ENCODE measurements at regions not wholly inside any gene's neighbourhood (a gene's known extent, or its start where the extent isn't known, plus 50 kb on each side); places are given as distances from the start of the nearest gene placed in this dataset.
"Not testable (repeated sequence)": the region's sequence is repeated elsewhere in the genome, so short reads cannot be mapped to it uniquely, and the experiment has no call there.

DNA sequence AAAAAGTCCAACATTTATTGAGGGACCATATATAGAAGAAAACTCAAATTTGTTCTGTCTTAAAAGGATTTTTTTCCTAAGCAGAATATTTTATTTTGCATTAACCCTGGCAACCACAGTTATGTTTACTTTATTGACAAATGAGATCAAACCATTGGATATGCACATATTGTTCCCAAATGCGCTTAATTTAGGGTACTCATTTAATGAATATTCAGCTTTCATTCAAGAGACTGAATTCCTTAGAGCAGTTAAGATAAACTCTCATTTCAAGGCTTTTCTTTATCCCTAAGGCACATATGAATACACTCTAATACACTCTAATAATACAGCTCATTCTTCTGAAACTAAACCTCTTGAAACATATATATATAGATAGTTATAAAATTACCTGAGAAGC, 150.2 kb downstream of the HMHB1 start:
- no peak for DNase-seq

DNA sequence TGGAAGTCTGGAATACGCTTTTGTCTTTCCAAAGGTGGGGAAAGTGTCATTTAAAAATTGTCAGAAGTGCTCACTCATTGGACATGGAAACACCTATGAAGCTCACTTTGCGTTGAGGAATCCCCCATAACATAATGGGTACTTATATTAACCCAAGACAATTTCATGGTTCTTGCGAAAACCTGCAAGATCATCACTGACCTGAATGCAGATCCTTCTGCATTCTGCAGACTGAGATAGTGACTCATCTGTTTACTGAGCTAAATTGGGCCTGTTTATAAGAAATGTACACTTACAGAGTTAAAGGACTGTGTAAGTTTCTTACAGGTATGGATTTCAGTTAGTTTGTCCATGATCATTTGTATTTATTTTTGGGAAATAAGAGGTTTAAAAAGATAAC, 153.0 kb downstream of the HMHB1 start:
- no peak for DNase-seq

DNA sequence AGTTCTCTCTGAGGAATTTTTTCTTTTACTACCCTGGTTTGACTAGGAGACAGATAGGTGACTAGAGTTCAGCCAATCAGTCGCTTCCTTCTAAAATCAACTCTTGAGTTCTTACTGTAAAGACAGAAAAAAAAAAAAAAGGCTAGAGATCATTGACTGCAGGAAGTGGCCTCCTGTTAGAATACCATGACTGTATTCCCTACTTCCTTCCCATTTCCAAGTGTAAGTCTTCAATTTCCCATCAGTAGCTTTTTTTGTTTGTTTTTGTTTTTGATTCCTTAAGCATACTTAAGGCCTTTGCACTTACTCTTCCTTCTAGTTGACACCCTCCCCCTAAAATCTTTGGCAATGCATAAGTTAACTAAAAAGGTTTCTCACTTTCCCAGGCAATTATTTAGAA, 154.3 kb downstream of the HMHB1 start:
- DNase-seq = no peak

DNA sequence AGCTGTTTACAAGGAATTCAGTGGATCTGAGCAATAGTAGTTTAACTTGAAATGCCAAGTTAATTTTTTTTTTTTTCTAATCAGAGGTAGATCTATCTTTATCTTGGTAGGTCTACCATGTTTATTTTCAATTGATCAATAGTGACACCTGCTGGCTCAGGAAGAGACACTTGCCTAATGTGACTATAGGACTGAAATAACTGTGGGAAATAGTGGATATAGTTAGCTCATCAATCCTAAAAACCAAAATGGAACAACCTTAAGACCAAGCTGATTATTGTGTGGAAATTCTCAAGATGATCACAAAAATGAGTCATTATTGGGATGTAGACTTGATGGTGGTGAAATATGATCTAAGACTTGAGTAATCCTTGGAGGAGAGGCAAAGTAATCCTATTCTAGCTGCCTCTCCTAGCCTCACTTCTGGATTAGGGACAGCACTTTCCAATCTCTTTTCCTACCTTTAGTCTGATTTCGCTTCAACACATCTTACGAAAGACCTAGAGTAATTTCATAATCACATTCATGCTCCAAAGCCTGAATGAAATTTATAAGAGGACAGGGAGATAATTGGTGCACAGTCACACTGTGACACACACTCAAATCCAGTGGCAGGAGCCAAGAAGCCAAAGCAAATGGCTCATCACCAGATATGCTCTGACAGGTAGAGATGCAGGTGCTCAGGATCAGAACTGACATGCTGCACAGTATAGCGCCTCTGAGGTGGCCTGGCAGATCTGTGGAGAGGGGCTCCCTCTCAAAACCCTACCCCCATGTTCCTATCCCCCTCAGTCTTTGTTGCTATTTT, 156.3 kb downstream of the HMHB1 start:
- peak; percentile 1 for DNase-seq

DNA sequence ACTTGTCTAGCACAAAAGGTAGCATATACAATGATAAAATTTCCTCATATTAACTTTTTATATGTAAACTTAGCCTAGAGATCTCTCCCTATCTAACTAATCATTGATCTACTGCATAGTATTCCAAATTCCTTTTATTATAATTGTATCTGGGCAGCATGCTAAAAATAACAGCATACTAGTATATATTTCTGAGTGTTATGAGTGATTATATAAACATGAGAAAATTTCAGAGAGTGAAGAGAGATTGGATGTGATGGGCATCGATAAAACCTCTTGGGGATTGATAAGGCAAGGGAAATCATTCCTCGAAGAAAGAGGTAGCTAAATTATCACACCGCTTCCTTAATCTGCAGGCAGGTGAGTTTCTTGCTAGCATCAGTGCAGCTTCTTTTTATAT, 158.2 kb downstream of the HMHB1 start:
- DNase-seq = no peak

DNA sequence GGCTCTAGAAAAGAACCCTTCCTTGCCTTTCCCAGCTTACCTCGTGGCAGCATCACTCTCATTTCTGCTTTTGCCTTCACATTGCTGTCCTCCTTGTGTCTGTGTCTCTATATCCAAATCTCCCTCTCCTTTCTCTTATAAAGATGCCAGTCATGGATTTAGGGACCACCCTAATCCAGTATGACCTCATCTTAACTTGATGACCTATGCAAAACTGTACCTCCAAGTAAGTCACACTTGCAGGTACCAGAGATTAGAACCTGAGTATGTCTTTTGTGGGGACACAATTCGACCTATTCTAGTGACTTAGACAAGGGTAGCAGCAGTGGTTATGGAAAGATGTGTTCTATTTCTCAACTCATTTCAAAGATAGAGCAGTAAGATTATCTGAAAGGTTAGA, 160.1 kb downstream of the HMHB1 start:
- no peak for DNase-seq

DNA sequence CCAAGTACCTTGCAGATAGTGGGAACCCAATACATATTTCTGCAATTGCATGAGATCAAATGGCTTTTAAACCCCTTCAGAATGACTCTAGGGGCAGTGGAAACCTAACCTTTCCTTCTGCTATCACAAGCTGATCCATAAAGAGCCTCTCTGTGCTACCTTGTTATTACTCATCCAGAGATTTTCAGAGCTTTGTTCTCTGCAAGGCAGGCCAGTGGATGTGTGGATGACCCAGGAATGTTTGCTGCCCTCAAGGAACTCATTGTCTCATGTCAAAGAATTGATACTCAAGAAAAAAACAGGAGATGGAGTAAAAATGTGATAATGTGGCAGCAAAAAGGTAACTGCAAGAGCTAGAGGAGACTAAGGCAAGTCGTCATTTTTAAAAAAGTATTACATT, 164.1 kb downstream of the HMHB1 start:
- DNase-seq = no peak

DNA sequence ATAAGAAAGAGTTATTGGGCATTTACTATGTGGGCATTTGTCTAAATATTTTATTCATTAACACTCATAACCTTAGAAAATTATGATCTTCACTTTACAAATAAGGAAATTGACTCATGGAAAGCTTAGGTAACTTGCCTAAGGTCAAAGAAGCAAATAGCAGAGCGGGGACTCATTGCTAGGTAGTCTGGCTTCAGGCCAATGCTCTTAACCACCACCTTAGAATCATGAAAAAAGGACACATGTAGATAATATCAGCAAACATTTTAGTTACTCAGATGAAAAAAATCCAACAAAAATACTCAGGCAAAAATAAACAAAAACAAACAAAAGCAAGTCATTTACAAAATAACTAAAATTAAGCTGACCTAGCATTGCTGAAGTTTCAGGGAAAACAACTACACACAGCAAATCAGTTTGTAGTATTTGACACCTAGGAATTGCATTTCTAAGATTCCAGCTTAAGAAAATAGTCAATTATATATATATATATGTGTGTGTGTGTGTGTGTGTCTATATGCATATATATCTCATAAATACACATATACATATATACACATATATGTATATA, 166.0 kb downstream of the HMHB1 start:
- no peak for DNase-seq

DNA sequence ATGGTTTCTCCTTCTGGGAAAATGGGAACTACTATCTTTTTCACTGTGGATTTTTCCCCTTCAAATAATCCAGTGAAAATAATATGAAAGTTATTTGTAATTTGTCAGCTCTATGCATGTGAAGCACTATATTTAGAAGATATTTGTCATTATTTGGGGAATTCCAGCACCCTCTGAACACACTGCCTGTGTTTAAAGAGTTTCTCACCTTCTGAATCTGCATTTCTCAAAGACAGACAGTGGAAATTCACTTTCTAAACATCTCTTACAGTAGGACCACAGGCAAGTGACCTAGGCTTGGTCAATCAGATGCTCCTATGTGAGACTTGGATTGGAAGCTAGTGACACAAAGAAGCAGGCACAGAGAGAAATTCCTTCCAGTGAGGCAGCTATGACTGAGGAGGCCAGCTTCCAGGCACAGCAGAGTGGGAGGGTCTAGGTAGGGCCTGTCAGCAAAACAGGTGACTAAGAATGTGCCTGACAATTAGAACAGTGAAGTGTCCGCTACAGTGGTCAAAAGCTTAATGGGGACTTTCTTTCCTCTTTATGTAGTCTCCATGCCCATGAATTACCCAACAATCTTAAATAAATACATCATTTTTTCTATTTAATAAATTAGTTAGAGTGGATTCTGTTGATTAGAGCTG, 167.2 kb downstream of the HMHB1 start:
- no peak for DNase-seq

DNA sequence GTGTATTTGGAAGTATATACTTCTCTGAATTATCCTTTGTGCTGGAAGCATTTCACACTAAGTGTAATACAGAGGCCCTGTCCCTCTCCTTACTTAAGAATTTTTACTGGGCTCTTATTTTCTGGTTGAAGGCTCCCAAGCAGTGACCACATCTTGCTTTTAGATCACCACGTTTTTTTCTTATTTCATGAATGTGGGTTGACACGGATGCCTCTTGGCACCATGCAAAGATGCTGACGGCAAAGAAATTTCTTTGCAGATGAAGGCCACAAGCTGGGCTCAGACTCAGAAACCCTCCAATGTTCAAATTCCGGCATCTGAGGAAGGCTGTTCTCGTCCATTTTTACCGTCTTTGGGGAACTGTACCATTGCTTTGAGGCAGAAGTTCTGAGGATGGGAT, 168.5 kb downstream of the HMHB1 start:
- DNase-seq = no peak

DNA sequence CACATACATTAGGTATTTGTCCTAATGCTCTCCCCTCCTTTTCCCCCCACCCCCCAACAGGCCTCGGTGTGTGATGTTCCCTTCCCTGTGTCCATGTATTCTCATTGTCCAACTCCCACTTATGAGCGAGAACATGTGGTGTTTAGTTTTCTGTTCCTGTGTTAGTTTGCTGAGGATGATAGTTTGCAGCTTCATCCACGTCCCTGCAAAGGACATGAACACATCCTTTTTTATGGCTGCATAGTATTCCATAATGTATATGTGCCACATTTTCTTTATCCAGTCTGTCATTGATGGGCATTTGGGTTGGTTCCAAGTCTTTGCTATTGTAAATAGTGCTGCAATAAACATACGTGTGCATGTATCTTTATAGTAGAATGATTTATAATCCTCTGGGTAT, 171.0 kb downstream of the HMHB1 start:
- DNase-seq = not testable (repeated sequence)

DNA sequence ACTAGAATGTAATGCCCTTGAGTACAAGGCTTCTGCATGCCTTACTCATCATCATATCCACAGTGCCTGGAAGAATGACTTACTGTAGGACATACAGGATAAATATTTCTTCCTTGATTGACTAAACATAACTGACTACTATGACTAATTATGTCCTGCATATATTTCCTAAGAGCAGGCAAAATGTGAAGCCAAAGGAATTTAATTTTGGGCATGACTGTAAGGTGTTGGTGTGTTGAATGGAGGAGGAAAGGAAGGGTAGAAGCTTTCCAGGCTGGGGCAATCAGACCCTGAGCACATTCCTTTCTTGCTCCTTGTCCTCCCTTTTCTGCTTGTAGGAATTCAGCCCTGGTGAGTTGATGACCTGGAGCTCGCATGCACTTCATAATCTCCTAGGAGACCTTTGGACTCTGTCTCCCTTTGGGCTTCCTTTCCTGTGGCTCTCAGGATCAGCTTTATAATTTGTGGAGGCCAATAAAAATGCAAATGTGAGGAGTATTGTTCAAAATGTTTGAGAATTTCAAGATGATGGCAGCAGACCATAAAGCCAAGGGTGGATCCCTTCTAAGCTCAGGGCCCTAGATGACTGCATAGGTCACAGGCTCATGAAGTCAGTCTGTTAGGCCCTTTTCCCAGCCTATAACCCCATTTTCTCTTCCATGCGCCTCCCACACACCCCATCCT, 174.0 kb downstream of the HMHB1 start:
- DNase-seq = no peak

DNA sequence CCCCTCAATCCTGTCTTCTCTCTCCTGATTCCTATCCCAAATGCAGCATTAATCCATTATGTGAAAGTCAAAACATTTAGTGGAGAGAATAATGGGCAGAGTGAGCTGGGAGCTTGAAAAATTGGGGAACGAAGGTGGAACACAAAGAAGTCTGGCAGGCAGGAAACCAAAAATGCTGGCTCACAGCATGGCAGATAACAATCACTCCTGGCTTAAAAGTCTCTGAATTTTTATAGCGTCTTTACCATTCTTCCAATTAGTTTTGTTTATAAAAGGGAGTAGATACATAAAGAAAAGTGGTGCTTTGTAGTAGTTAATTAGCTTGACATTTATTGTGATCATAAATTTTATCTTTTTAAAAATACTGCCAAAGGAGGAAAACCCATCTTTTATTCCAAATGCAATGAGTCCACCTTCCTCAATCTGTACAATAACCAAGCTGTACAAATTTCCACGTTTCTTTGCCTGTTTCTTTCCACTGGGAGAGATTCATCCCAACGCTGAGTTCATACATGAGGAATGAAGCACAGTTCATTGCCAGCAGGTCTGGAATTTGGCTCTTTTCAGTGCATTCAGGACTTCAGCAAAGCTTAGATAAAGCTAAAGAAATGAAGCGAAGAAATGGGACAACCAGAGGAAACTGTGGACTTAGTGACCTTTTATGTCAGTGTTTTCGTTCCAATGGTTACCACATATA, 174.7 kb downstream of the HMHB1 start:
- no peak for DNase-seq

DNA sequence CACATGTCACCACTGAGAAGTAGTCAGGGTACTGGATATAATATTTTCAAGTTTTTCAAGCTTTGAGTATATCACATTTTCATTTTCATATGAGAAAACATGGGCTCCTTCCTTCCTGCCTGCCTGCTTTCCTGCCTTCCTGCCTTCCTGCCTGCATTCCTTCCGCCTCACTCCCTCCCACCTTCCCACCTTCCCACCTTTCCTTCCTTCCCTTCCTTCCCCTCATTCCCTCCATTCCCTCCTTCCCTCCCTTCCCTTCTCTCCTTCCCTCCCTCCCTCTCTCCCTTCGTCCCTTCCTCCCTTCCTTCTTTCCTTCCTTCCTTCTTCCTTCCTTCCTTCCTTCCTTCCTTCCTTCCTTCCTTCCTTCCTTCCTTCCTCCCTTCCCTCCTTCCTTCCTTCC, 175.3 kb downstream of the HMHB1 start:
- no peak for DNase-seq

DNA sequence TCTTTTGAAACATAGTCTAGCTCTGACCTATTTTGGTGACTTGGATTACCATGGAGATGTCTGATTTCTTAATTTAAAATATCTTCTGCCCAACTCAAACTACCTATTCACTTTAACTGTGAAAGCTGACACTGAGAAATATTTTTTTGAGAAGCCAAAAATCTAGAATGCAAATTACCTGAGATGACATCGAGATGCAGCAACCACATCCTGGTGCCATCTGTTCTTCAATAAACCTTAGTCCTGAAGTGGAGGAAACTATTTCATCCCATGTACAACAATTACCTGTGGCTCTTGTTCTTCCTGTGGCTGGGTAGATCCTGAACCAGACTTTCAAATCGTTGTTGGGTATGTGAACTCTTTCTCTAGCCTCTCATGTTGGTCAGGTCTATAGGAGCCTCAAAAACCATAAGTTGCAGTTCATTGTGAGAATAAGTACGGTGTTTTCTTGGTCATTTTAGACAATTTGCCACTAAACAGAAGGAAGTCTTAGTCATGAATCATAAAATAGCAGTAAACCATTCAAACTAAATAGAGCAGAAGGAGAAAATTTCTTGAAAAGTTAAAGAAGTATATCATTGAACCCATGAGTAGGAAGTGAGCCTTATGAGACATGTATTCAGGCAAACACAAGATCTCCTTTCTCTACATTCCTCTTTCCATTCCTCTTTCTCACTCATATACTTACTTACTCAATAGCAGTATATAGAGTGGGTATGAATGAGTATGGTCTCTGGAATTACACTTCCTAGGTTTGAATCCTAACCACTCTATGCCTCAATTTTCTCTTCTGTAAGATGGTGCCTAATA, 176.0 kb downstream of the HMHB1 start:
- DNase-seq = no peak

DNA sequence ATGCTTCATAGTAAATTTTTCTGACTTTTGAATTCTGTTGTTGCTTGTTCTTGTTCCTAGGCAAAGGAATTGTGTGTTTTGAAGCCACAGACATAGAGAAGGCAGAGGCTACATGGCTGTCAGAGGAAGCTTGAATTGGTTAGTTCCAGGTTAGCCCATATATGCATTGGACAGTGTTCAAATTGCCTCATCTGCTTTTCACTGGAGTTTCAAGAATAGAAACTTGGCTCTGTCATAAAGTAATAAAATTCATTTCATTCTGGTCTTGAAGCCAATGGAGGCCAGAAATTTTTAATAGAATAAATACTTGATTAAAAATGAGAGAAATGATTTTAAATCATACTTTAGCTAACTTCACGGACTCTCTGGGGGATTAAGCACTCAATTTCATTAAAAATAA, 178.0 kb downstream of the YIPF5 start:
- no peak for DNase-seq

DNA sequence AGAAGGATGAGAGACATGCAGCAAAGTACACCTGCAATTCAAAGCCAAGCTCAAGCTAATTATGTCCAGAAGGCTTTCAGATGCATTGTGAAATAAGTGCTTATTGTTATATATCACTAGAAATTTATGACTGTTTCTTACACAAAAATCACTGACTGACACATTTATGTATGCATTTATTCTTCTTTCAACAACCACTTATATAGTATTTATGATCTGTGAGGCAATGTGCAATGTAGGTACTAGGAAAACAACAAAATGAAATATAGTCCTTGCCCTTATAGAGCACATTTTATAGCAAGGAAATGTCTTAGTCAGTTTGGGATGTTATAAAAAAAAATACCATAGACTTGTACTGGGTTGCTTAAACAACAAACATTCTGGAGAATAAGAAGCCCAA, 167.6 kb downstream of the YIPF5 start:
- DNase-seq = no peak

DNA sequence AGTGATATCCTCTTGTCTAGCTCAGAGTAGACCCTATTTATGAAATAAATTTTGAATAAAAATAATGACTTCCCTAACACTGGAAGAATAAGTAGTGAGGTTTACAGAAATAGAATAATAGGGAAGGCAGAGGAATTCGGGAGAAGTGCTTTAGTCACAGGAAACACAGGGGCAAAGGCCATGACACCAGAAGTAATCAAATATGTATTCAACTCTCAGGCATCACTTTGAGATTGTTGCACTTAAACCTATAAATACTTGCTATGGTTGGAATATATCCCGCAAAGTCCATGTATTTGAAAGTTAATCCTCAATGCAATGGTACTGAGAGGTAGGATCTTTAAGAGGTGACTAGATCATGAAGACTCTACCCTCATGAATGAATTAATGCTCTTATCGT, 166.8 kb downstream of the YIPF5 start:
- no peak for DNase-seq

DNA sequence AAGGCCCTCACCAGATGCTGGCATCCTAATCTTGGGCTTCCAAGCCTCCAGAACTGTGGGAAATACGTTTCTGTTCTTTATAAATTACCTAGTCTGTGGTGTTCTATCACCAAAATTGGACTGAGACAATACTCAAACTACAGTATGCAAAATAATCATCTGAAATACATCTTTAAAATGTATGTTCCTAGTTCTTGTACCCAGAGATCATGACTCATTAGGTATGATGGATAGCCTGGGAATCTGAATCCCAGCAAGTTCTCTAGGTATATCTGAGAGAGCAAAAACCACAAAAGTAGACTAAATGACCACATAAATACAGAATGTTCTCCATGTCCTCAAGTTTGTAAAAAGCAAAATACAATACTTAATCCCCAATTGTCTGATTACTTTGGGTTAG, 166.3 kb downstream of the YIPF5 start:
- DNase-seq = no peak

DNA sequence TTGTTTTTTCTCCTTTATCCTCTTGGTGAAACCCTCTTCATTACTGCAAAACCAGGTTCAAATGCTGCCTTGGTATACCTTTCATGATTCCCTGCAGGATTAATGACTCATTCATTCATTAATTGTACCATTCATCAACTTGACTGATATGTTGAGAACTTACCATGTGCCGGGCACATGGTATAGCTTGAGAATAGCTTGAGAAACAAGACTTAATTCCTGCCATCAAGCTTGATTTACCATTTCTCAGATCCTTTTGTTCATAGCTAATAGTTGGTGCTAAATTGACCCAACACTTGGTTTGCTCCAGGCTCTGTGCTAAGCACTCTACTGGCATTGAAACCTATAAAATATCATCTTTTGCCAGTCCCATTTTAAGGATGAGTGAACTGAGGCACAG, 165.7 kb downstream of the YIPF5 start:
- no peak for DNase-seq

DNA sequence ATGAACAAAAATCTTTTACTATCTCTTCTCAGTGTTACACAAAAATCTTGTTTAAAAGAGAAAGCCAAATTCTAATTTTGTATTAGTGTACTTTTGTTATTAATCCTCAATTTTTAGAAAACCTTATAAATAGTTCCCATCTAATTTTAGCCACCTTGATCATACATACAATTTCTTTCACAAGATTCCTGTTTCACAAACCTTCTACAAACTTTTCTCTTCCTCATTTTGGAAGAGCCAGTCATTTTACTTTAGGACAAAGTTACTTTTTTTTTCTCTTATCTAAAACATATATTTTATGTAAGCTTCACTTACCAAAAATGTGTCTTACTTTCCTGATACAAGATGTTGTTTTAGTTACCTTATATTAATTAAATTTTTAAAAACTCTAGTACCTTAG, 161.3 kb downstream of the YIPF5 start:
- DNase-seq = no peak

DNA sequence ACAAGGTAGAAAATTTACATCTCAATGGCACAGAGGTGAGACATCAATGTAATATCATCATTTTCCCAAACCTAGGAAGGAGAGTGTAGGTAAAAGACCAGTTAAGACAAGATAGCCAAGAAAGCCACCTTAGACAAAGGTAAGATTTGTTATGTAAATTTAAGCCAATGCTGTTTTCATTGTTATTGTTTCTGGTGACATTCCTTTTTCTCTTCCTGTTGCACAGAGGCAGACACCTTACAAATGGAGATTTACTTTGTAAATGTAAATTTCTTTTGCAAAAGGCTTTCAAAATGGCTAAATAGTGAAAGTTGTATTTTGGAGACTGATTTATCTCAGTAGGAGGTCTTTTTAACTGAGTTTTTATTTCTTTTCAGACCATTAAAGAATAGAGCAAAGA, 159.1 kb downstream of the YIPF5 start:
- DNase-seq = no peak
